ENCODE measurements at regions not wholly inside any gene's neighbourhood (a gene's known extent, or its start where the extent isn't known, plus 50 kb on each side); places are given as distances from the start of the nearest gene placed in this dataset.

DNA sequence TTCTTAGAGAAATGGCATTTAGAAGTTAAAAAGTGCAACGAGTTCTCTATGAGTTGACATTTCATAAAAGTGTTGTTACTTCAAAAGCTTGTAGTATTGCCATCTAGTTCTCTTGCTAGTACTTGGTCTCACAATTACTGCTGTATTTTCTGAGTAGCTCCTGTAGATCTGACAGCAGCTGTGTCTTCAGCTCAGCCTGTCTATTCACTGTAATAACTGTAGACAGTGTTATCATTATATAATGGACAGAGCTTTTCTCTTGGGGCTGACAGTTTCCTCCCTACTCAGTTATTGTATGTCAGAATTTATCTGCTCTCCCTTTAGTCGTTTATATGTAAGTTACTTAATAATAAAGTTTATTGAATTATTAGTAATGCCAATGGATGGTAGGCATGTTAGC, 388.7 kb upstream of the VSTM2A start:
- DNase-seq (ENCODE audit: extremely low read depth in 1 of 4, low spot score in 3 of 4) (no peak), ATAC-seq (no peak), FAIRE-seq (no peak)
- no peak overlapping the region for H3K27ac ChIP-seq (ENCODE audit: extremely low read depth, low read depth, low read length)
- CTCF ChIA-PET (ENCODE audit: low intra/inter-chr PET ratio), result no interaction called here
- POLR2A ChIA-PET, result no interaction called here
- in situ Hi-C loops (cut with MboI), result no loop called here
- no peak overlapping the region for H3K4me3 ChIP-seq
- no peaks in the 10 kb centered on the region for H3K79me2 ChIP-seq (ENCODE audit: control insufficient read depth, insufficient read depth, low read length)
- BruUV-seq (replicated peaks), result no TSS peak
- no peak overlapping the region for H2AFZ ChIP-seq (ENCODE audit: low read depth, low read length)
- no peaks in the 10 kb centered on the region for H3K9me3 ChIP-seq (replicated peaks; ENCODE audit: control insufficient read depth, insufficient read depth, low read depth, low read length)
- H3K27me3 ChIP-seq (ENCODE audit: control insufficient read depth in 2 of 2, insufficient read depth in 2 of 2, low read length in 2 of 2), result no peaks in the 10 kb centered on the region
- H3K4me2 ChIP-seq (ENCODE audit: insufficient read depth, low read length), result no peak overlapping the region
- 0% methylated on average over 2 of the region's 2 CpGs for WGBS (ENCODE audit: insufficient coverage, low coverage, missing lambda C conversion rate)
- no peaks in the 10 kb centered on the region for H4K20me1 ChIP-seq (replicated peaks; ENCODE audit: control insufficient read depth, insufficient read depth, low read length)
- intact Hi-C loops (cut with micrococcal nuclease), result no loop called here
- H3K9ac ChIP-seq (ENCODE audit: insufficient read depth in 1 of 2, low read depth in 2 of 2, low read length in 2 of 2), result no peak overlapping the region
- TF ChIP-seq FOXA3 (CRISPR knock-in tag; conservative IDR thresholded peaks at IDR 0.05 in 1 of 2, IDR thresholded peaks at IDR 0.05 in 1 of 2) (no peak), NUFIP1 (IDR thresholded peaks at IDR 0.05; ENCODE audit: partially characterized antibody) (no peak)
- H3K36me3 ChIP-seq (ENCODE audit: control insufficient read depth, insufficient read depth, low read length), result no peaks in the 10 kb centered on the region
- H3K4me1 ChIP-seq (replicated peaks in 1 of 2; ENCODE audit: control insufficient read depth in 2 of 2, insufficient read depth in 2 of 2, low read length in 2 of 2), result no peaks in the 10 kb centered on the region
- H3K9me1 ChIP-seq (ENCODE audit: control insufficient read depth, insufficient read depth, low read length), result no peaks in the 10 kb centered on the region

DNA sequence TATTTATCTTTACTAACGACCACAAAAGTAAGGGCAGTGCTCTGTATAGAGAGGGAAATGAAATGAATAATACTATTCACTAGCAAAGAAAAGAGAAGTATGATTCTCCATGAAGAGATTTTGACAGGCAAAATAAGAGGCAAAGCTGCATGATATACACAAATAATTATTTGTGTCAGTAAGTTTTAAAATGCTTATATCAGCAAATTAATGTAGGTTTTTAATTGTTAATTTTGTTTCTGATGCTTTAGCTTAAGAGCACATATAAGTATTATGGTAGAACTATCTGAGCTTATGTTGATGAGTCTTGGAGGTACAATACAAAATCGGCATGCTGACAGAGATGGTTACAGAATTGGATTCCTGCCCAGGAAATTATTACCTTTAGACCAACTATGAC, 383.1 kb upstream of the VSTM2A start:
- DNase-seq (ENCODE audit: extremely low read depth in 1 of 4, low spot score in 3 of 4), result no peak
- no peak overlapping the region for H3K9ac ChIP-seq (ENCODE audit: insufficient read depth in 1 of 2, low read depth in 2 of 2, low read length in 2 of 2)
- no peaks in the 10 kb centered on the region for H3K4me1 ChIP-seq (replicated peaks in 1 of 2; ENCODE audit: control insufficient read depth in 2 of 2, insufficient read depth in 2 of 2, low read length in 2 of 2)
- in situ Hi-C loops (cut with MboI) (no loop called here), intact Hi-C loops (cut with micrococcal nuclease) (no loop called here)
- H3K27me3 ChIP-seq (ENCODE audit: control insufficient read depth in 2 of 2, insufficient read depth in 2 of 2, low read length in 2 of 2), result no peaks in the 10 kb centered on the region
- no peaks in the 10 kb centered on the region for H3K9me1 ChIP-seq (ENCODE audit: control insufficient read depth, insufficient read depth, low read length)
- no TSS peak for BruUV-seq (replicated peaks)
- CTCF ChIA-PET (ENCODE audit: low intra/inter-chr PET ratio), result no interaction called here
- H3K27ac ChIP-seq (ENCODE audit: extremely low read depth, low read depth, low read length), result no peak overlapping the region
- no peaks in the 10 kb centered on the region for H3K36me3 ChIP-seq (ENCODE audit: control insufficient read depth, insufficient read depth, low read length)
- no peak overlapping the region for H3K4me2 ChIP-seq (ENCODE audit: insufficient read depth, low read length)
- no peaks in the 10 kb centered on the region for H4K20me1 ChIP-seq (replicated peaks; ENCODE audit: control insufficient read depth, insufficient read depth, low read length)
- no peak for FAIRE-seq
- H3K4me3 ChIP-seq, result no peak overlapping the region
- no peak overlapping the region for H2AFZ ChIP-seq (ENCODE audit: low read depth, low read length)
- POLR2A ChIA-PET, result no interaction called here
- no peak for ATAC-seq
- no peaks in the 10 kb centered on the region for H3K9me3 ChIP-seq (replicated peaks; ENCODE audit: control insufficient read depth, insufficient read depth, low read depth, low read length)
- WGBS (ENCODE audit: insufficient coverage, low coverage, missing lambda C conversion rate), result 0% methylated on average over 2 of the region's 2 CpGs
- H3K79me2 ChIP-seq (ENCODE audit: control insufficient read depth, insufficient read depth, low read length), result no peaks in the 10 kb centered on the region
- TF ChIP-seq MAFK (IDR thresholded peaks at IDR 0.05; ENCODE audit: low read length) (peak; percentile 73), KDM4B (IDR thresholded peaks at IDR 0.05; ENCODE audit: borderline replicate concordance in 2 of 2, low read depth in 1 of 2) (no peak), NR1H2 (CRISPR knock-in tag; IDR thresholded peaks at IDR 0.05) (no peak), FOXA1 (IDR thresholded peaks at IDR 0.05; ENCODE audit: borderline replicate concordance) (no peak), ZNF316 (IDR thresholded peaks at IDR 0.05) (peak; percentile 60), HDGF (IDR thresholded peaks at IDR 0.05) (no peak), ZNF445 (CRISPR knock-in tag; IDR thresholded peaks at IDR 0.05; ENCODE audit: low read depth) (no peak), C11orf30 (IDR thresholded peaks at IDR 0.05; ENCODE audit: low read depth) (peak; percentile 30; the same call in 1 of the 2 replicates)
